SK-N-SH (cell line): ENCODE measurements at regions not wholly inside any gene's neighbourhood (a gene's known extent, or its start where the extent isn't known, plus 50 kb on each side); places are given as distances from the start of the nearest gene placed in this dataset.

Experiments used
- CHD2 ChIP-seq: fragments of 150-350 bp; IDR thresholded peaks from 2 replicates; pipeline ENCODE4 v1.6.1; 2018; ENCODE audit warnings: low read length; ENCODE audit not compliant: partially characterized antibody
- EZH2phosphoT487 ChIP-seq: fragments of 200-600 bp; sonication (generic); IDR thresholded peaks from 2 replicates; pipeline ENCODE4 v1.6.1; 2017; ENCODE audit warnings: low read depth, mixed run types, mild to moderate bottlenecking, antibody characterized with exemption, moderate library complexity, borderline replicate concordance
- MEF2A ChIP-seq: IDR thresholded peaks from 2 replicates; pipeline ENCODE4 v1.4.0; 2012; ENCODE audit warnings: low read depth, borderline replicate concordance
- MXI1 ChIP-seq: IDR thresholded peaks from 2 replicates; pipeline ENCODE4 v1.6.1; 2012; ENCODE audit warnings: mild to moderate bottlenecking, low read depth, low read length, improper control_type of control experiment
- NRF1 ChIP-seq: IDR thresholded peaks from 2 replicates; pipeline ENCODE4 v1.6.1; 2012; ENCODE audit warnings: low read depth, mild to moderate bottlenecking, low read length
- POLR2AphosphoS5 ChIP-seq: IDR thresholded peaks from 2 replicates; pipeline ENCODE4 v1.6.1; 2012; ENCODE audit warnings: low read depth, low read length
- RAD21 ChIP-seq: IDR thresholded peaks from 2 replicates; pipeline ENCODE4 v1.6.1; 2012; ENCODE audit warnings: mild to moderate bottlenecking, low read length
- RFX5 ChIP-seq: IDR thresholded peaks from 2 replicates; pipeline ENCODE4 v1.6.1; 2012; ENCODE audit warnings: mild to moderate bottlenecking, improper control_type of control experiment, low read length
- RXRA ChIP-seq: IDR thresholded peaks from 2 replicates; pipeline ENCODE4 v1.4.0; 2012; ENCODE audit warnings: low read depth, mild to moderate bottlenecking, borderline replicate concordance
- SMC3 ChIP-seq: IDR thresholded peaks from 2 replicates; pipeline ENCODE4 v1.6.1; 2012; ENCODE audit warnings: low read depth, low read length, improper control_type of control experiment
- TF ChIP-seq, protein P1 (sequence below): fragments of 200-600 bp; sonication (generic); IDR thresholded peaks from 2 replicates; pipeline ENCODE4 v1.6.1; 2017; ENCODE audit warnings: antibody characterized with exemption, mild to moderate bottlenecking, moderate library complexity
- TF ChIP-seq, protein P2 (sequence below): IDR thresholded peaks from 2 replicates; pipeline ENCODE4 v1.4.0; 2012; ENCODE audit warnings: low read depth, borderline replicate concordance
- TF ChIP-seq, protein P3 (sequence below): IDR thresholded peaks from 2 replicates; pipeline ENCODE4 v1.6.1; 2012; ENCODE audit warnings: mild to moderate bottlenecking, low read depth, low read length, moderate library complexity

DNA sequence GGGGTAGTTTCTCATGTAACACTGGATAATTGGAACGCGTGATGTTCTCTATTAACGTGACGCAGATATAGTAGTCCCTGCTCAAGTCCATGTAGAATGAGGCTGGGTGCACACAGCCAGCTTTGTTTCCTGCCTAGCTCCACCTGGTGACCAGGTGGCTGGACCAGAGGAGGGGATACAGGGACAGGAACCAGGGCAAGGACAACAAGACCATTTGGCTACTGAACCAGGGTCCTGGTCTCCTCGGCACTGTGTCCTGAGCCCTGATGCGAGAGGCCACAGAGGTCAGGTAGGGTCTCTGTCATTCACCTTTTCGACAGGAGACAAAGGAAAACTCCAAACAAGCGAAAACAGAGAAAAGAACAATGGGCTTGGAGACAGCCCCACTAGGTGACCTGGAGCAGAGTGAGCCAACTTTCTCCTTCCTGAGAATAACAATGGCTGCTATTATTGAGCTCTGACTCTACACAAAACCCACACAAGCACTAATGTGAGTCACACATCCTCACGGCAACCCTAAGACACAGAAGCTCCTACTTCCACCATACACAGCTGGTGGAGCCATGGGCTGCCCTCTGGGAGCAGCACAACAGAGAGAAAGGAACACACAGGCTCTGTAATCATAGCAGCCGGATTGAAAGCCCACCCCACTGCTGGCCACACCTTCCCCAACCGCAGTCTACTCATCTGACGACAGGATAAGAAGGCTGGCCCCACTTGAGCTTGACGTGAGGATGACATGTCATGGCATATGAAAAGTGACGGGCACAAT is 67.3 kb upstream of the TEX51 start:
- TF ChIP-seq RFX5: no peak
- TF ChIP-seq, protein P1, sequence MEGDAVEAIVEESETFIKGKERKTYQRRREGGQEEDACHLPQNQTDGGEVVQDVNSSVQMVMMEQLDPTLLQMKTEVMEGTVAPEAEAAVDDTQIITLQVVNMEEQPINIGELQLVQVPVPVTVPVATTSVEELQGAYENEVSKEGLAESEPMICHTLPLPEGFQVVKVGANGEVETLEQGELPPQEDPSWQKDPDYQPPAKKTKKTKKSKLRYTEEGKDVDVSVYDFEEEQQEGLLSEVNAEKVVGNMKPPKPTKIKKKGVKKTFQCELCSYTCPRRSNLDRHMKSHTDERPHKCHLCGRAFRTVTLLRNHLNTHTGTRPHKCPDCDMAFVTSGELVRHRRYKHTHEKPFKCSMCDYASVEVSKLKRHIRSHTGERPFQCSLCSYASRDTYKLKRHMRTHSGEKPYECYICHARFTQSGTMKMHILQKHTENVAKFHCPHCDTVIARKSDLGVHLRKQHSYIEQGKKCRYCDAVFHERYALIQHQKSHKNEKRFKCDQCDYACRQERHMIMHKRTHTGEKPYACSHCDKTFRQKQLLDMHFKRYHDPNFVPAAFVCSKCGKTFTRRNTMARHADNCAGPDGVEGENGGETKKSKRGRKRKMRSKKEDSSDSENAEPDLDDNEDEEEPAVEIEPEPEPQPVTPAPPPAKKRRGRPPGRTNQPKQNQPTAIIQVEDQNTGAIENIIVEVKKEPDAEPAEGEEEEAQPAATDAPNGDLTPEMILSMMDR: no peak
- TF ChIP-seq RAD21: no peak
- no peak for TF ChIP-seq MXI1
- no peak for TF ChIP-seq POLR2AphosphoS5
- TF ChIP-seq CHD2: no peak
- TF ChIP-seq MEF2A: no peak
- TF ChIP-seq NRF1: no peak
- TF ChIP-seq, protein P2, sequence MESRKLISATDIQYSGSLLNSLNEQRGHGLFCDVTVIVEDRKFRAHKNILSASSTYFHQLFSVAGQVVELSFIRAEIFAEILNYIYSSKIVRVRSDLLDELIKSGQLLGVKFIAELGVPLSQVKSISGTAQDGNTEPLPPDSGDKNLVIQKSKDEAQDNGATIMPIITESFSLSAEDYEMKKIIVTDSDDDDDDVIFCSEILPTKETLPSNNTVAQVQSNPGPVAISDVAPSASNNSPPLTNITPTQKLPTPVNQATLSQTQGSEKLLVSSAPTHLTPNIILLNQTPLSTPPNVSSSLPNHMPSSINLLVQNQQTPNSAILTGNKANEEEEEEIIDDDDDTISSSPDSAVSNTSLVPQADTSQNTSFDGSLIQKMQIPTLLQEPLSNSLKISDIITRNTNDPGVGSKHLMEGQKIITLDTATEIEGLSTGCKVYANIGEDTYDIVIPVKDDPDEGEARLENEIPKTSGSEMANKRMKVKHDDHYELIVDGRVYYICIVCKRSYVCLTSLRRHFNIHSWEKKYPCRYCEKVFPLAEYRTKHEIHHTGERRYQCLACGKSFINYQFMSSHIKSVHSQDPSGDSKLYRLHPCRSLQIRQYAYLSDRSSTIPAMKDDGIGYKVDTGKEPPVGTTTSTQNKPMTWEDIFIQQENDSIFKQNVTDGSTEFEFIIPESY: no peak
- TF ChIP-seq SMC3: no peak
- TF ChIP-seq RXRA: no peak
- TF ChIP-seq, protein P3, sequence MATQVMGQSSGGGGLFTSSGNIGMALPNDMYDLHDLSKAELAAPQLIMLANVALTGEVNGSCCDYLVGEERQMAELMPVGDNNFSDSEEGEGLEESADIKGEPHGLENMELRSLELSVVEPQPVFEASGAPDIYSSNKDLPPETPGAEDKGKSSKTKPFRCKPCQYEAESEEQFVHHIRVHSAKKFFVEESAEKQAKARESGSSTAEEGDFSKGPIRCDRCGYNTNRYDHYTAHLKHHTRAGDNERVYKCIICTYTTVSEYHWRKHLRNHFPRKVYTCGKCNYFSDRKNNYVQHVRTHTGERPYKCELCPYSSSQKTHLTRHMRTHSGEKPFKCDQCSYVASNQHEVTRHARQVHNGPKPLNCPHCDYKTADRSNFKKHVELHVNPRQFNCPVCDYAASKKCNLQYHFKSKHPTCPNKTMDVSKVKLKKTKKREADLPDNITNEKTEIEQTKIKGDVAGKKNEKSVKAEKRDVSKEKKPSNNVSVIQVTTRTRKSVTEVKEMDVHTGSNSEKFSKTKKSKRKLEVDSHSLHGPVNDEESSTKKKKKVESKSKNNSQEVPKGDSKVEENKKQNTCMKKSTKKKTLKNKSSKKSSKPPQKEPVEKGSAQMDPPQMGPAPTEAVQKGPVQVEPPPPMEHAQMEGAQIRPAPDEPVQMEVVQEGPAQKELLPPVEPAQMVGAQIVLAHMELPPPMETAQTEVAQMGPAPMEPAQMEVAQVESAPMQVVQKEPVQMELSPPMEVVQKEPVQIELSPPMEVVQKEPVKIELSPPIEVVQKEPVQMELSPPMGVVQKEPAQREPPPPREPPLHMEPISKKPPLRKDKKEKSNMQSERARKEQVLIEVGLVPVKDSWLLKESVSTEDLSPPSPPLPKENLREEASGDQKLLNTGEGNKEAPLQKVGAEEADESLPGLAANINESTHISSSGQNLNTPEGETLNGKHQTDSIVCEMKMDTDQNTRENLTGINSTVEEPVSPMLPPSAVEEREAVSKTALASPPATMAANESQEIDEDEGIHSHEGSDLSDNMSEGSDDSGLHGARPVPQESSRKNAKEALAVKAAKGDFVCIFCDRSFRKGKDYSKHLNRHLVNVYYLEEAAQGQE: no peak
- TF ChIP-seq EZH2phosphoT487: no peak
